Thoracic aorta (tissue), 2 donors: ENCODE measurements at regions not wholly inside any gene's neighbourhood (a gene's known extent, or its start where the extent isn't known, plus 50 kb on each side); places are given as distances from the start of the nearest gene placed in this dataset.

Source experiments
- ATAC-seq: fragments of 150-250 bp; one replicate; pipeline ENCODE4 v1.8.0; 2017; ENCODE audit warnings: low read depth; ENCODE audit not compliant: insufficient number of reproducible peaks, low FRiP score
- DNase-seq: peaks from one replicate; pipeline ENCODE4 v3.0.0-alpha.2; 2020; ENCODE audit warnings: low spot score
- H3K27ac ChIP-seq, 2 donors: fragments of 200-600 bp; sonication (generic); 1 replicate in 1 of 2; 2 replicates in 1 of 2; pipeline ENCODE4 v1.5.1; 2016; ENCODE audit warnings: mild to moderate bottlenecking in 2 of 2, moderate library complexity in 2 of 2
- H3K27me3 ChIP-seq: fragments of 200-600 bp; sonication (generic); replicated peaks from 2 replicates; pipeline ENCODE4 v1.6.0; 2016; ENCODE audit warnings: mild to moderate bottlenecking; ENCODE audit not compliant: insufficient read depth
- H3K36me3 ChIP-seq: fragments of 200-600 bp; sonication (generic); one replicate; pipeline ENCODE4 v1.5.1; 2016
- H3K4me1 ChIP-seq, 2 donors: fragments of 200-600 bp; sonication (generic); 1 replicate in 1 of 2; 2 replicates in 1 of 2; pipeline versions ENCODE4 v1.5.1 to v1.6.0; 2016; ENCODE audit warnings: low read depth in 2 of 2, mild to moderate bottlenecking in 1 of 2; ENCODE audit not compliant: control insufficient read depth in 1 of 2
- H3K4me3 ChIP-seq: fragments of 200-600 bp; sonication (generic); 2 replicates; pipeline ENCODE4 v1.5.1; 2016; ENCODE audit warnings: mild to moderate bottlenecking
- H3K9me3 ChIP-seq: fragments of 200-600 bp; sonication (generic); 2 replicates; pipeline ENCODE4 v1.5.1; 2016
- CTCF ChIP-seq: fragments of 200-600 bp; sonication (generic); IDR thresholded peaks from one replicate; pipeline ENCODE4 v1.5.1; 2019; ENCODE audit warnings: antibody characterized with exemption

GRCh38 chr5:32498484-32498883 lies 53.9 kb upstream of the ZFR start:
- Histone ChIP-seq H3K36me3 (no peaks in the 10 kb centered on the region), H3K27ac (no peak overlapping the region), H3K9me3 (no peaks in the 10 kb centered on the region), H3K4me3 (no peak overlapping the region), H3K4me1 (no peaks in the 10 kb centered on the region), H3K27me3 (no peaks in the 10 kb centered on the region)
- no peak for ATAC-seq
- no peak for DNase-seq
- no peak for TF ChIP-seq CTCF

- TF ChIP-seq CTCF: no peak
- Histone ChIP-seq H3K4me3 (no peak overlapping the region), H3K27ac (no peak overlapping the region), H3K9me3 (no peaks in the 10 kb centered on the region), H3K27me3 (no peaks in the 10 kb centered on the region), H3K36me3 (no peaks in the 10 kb centered on the region), H3K4me1 (no peaks in the 10 kb centered on the region)
- no peak for DNase-seq
- ATAC-seq: no peak
Measured at GRCh38 chr5:32496104-32496503, 51.6 kb upstream of the ZFR start.

- Histone ChIP-seq H3K4me3 (no peak overlapping the region), H3K27me3 (no peaks in the 10 kb centered on the region), H3K27ac (no peak overlapping the region), H3K9me3 (no peaks in the 10 kb centered on the region), H3K36me3 (no peaks in the 10 kb centered on the region), H3K4me1 (peaks cover 0 to 7% of the 10 kb centered on the region in 2 donors)
- TF ChIP-seq CTCF: no peak
- DNase-seq (no peak), ATAC-seq (no peak)
Measured at GRCh38 chr5:32494827-32495226, 50.3 kb upstream of the ZFR start.
